Glutamatergic neuron (in vitro differentiated cells): ENCODE measurements at regions not wholly inside any gene's neighbourhood (a gene's known extent, or its start where the extent isn't known, plus 50 kb on each side); places are given as distances from the start of the nearest gene placed in this dataset.

ENCODE experiments used
- DNase-seq: peaks from one replicate; pipeline ENCODE4 v3.0.0; 2022
- H3K27ac Mint-ChIP-seq: one replicate; pipeline ENCODE4 v1.8.0; 2020; ENCODE audit warnings: mild to moderate bottlenecking, mixed read lengths, inconsistent platforms; ENCODE audit not compliant: unreplicated experiment
- H3K27me3 Mint-ChIP-seq: one replicate; pipeline ENCODE4 v1.8.0; 2020; ENCODE audit warnings: mild to moderate bottlenecking, moderate library complexity, mixed read lengths, inconsistent platforms; ENCODE audit not compliant: unreplicated experiment
- H3K36me3 Mint-ChIP-seq: one replicate; pipeline ENCODE4 v1.8.0; 2020; ENCODE audit warnings: mild to moderate bottlenecking, mixed read lengths, inconsistent platforms; ENCODE audit not compliant: unreplicated experiment
- H3K4me1 Mint-ChIP-seq: one replicate; pipeline ENCODE4 v1.8.0; 2020; ENCODE audit warnings: mild to moderate bottlenecking, low read depth, mixed read lengths, inconsistent platforms; ENCODE audit not compliant: unreplicated experiment
- H3K4me3 Mint-ChIP-seq: one replicate; pipeline ENCODE4 v1.8.0; 2020; ENCODE audit warnings: mild to moderate bottlenecking, mixed read lengths, inconsistent platforms; ENCODE audit not compliant: unreplicated experiment
- H3K9me3 Mint-ChIP-seq: one replicate; pipeline ENCODE4 v1.8.0; 2020; ENCODE audit warnings: mild to moderate bottlenecking, moderate library complexity, mixed read lengths, inconsistent platforms; ENCODE audit not compliant: unreplicated experiment
- CTCF ChIP-seq: fragments of 200-600 bp; sonication (generic); IDR thresholded peaks from one replicate; pipeline ENCODE4 v1.5.0; 2021; ENCODE audit not compliant: partially characterized antibody, unreplicated experiment

- Mint-ChIP-seq H3K27me3 (no peaks in the 10 kb centered on the region), H3K4me1 (peaks cover 2% of the 10 kb centered on the region), H3K27ac (no peak overlapping the region), H3K36me3 (no peaks in the 10 kb centered on the region), H3K4me3 (no peak overlapping the region), H3K9me3 (peaks cover 2% of the 10 kb centered on the region)
- no peak for DNase-seq
- TF ChIP-seq CTCF, result no peak
Observed at GRCh38 chr10:113226399-113226798, 276.4 kb downstream of the TCF7L2 start.

- Mint-ChIP-seq H3K4me1 (peaks cover 2% of the 10 kb centered on the region), H3K27me3 (no peaks in the 10 kb centered on the region), H3K4me3 (no peak overlapping the region), H3K9me3 (peaks cover 1% of the 10 kb centered on the region), H3K27ac (no peak overlapping the region), H3K36me3 (no peaks in the 10 kb centered on the region)
- no peak for TF ChIP-seq CTCF
- no peak for DNase-seq
Observed at GRCh38 chr10:113226831-113227445, 276.9 kb downstream of the TCF7L2 start.

- no peaks in the 10 kb centered on the region for H3K36me3 Mint-ChIP-seq
- no peak for DNase-seq
- TF ChIP-seq CTCF, result no peak
Observed at GRCh38 chr10:113228530-113228929, 278.5 kb downstream of the TCF7L2 start.

GRCh38 chr10:113230011-113230610 is 280.1 kb downstream of the TCF7L2 start:
- H3K27ac Mint-ChIP-seq, result no peak overlapping the region

More at GRCh38 chr10:113228530-113228929, 278.5 kb downstream of the TCF7L2 start:
- peaks cover 2% of the 10 kb centered on the region for H3K9me3 Mint-ChIP-seq
- no peak overlapping the region for H3K4me3 Mint-ChIP-seq
- H3K4me1 Mint-ChIP-seq, result peaks cover 2% of the 10 kb centered on the region
- no peaks in the 10 kb centered on the region for H3K27me3 Mint-ChIP-seq
- no peak overlapping the region for H3K27ac Mint-ChIP-seq

More at GRCh38 chr10:113230011-113230610, 280.1 kb downstream of the TCF7L2 start:
- peaks cover 2% of the 10 kb centered on the region for H3K4me1 Mint-ChIP-seq
- no peaks in the 10 kb centered on the region for H3K36me3 Mint-ChIP-seq
- no peak for DNase-seq
- H3K9me3 Mint-ChIP-seq, result peaks cover 4% of the 10 kb centered on the region
- H3K27me3 Mint-ChIP-seq, result no peaks in the 10 kb centered on the region
- no peak overlapping the region for H3K4me3 Mint-ChIP-seq
- no peak for TF ChIP-seq CTCF
